ENCODE measurements at regions not wholly inside any gene's neighbourhood (a gene's known extent, or its start where the extent isn't known, plus 50 kb on each side); places are given as distances from the start of the nearest gene placed in this dataset.

- DNase-seq (ENCODE audit: low read depth in 2 of 2), result no peak
Measured at GRCh38 chr1:56191369-56191768, 388.0 kb downstream of the PLPP3 start.

GRCh38 chr1:56190806-56191365, 388.5 kb downstream of the PLPP3 start:
- no peak for DNase-seq (ENCODE audit: low read depth in 2 of 2)

GRCh38 chr1:56189946-56190805, 389.2 kb downstream of the PLPP3 start:
- peak in 1 of 2 donors; percentile 37 for DNase-seq (ENCODE audit: low read depth in 2 of 2)

- DNase-seq (ENCODE audit: low read depth in 2 of 2), result no peak
Measured at GRCh38 chr1:56189454-56189853, 389.9 kb downstream of the PLPP3 start.

GRCh38 chr1:56188855-56189254, 390.5 kb downstream of the PLPP3 start:
- no peak for DNase-seq (ENCODE audit: low read depth in 2 of 2)

- DNase-seq (ENCODE audit: low read depth in 2 of 2), result no peak
Measured at GRCh38 chr1:56188221-56188620, 391.1 kb downstream of the PLPP3 start.

- DNase-seq (ENCODE audit: low read depth in 2 of 2), result no peak
Measured at GRCh38 chr1:56187405-56187804, 392.0 kb downstream of the PLPP3 start.

GRCh38 chr1:56185493-56185892, 393.9 kb downstream of the PLPP3 start:
- DNase-seq (ENCODE audit: low read depth in 2 of 2), result no peak

- DNase-seq (ENCODE audit: low read depth in 2 of 2), result no peak
Measured at GRCh38 chr1:56183151-56183550, 396.2 kb downstream of the PLPP3 start.

- peak; percentile 17 to 46 for DNase-seq (ENCODE audit: low read depth in 2 of 2)
Measured at GRCh38 chr1:56180520-56181190, 398.7 kb downstream of the PLPP3 start.

GRCh38 chr1:56179543-56179942, 399.8 kb downstream of the PLPP3 start:
- DNase-seq (ENCODE audit: low read depth in 2 of 2), result no peak

- DNase-seq (ENCODE audit: low read depth in 2 of 2), result no peak
Measured at GRCh38 chr1:56175211-56175610, 404.2 kb downstream of the PLPP3 start.

- no peak for DNase-seq (ENCODE audit: low read depth in 2 of 2)
Measured at GRCh38 chr1:56174176-56174885, 405.0 kb downstream of the PLPP3 start.

- no peak for DNase-seq (ENCODE audit: low read depth in 2 of 2)
Measured at GRCh38 chr1:56173736-56174135, 405.6 kb downstream of the PLPP3 start.

- DNase-seq (ENCODE audit: low read depth in 2 of 2), result no peak
Measured at GRCh38 chr1:56171670-56172069, 407.7 kb downstream of the PLPP3 start.

GRCh38 chr1:56170784-56171320, 408.5 kb downstream of the PLPP3 start:
- DNase-seq (ENCODE audit: low read depth in 2 of 2), result no peak

- no peak for DNase-seq (ENCODE audit: low read depth in 2 of 2)
Measured at GRCh38 chr1:56169856-56170255, 409.5 kb downstream of the PLPP3 start.

- DNase-seq (ENCODE audit: low read depth in 2 of 2), result no peak
Measured at GRCh38 chr1:56168176-56168575, 411.2 kb downstream of the PLPP3 start.

- no peak for DNase-seq (ENCODE audit: low read depth in 2 of 2)
Measured at GRCh38 chr1:56167596-56167995, 411.8 kb downstream of the PLPP3 start.

GRCh38 chr1:56160773-56161315, 418.5 kb downstream of the PLPP3 start:
- no peak for DNase-seq (ENCODE audit: low read depth in 2 of 2)
